SK-N-SH treated with all-trans-retinoic acid at 6 μM for 48 hours (cell line): ENCODE measurements at regions not wholly inside any gene's neighbourhood (a gene's known extent, or its start where the extent isn't known, plus 50 kb on each side); places are given as distances from the start of the nearest gene placed in this dataset.

ENCODE experiments used
- ATAC-seq: fragments of 200-7000 bp; cut with Tn5 transposase; 3 replicates; pipeline ENCODE4 v1.9.1; 2020; ENCODE audit warnings: mild to moderate bottlenecking, moderate library complexity
- BACH2 ChIP-seq: fragments of 250-450 bp; sonication (Bioruptor Pico); IDR thresholded peaks from 2 replicates; pipeline ENCODE4 v1.9.0; 2021; ENCODE audit warnings: mild to moderate bottlenecking, borderline replicate concordance
- GLIS3 ChIP-seq: fragments of 250-450 bp; sonication (Bioruptor Pico); IDR thresholded peaks from 2 replicates; pipeline ENCODE4 v1.5.0; 2020; ENCODE audit warnings: mild to moderate bottlenecking, moderate library complexity
- ISL1 ChIP-seq: fragments of 250-450 bp; sonication (Bioruptor Pico); IDR thresholded peaks from 2 replicates; pipeline ENCODE4 v2.1.2; 2022; ENCODE audit warnings: mild to moderate bottlenecking, moderate library complexity
- PPARA ChIP-seq: fragments of 250-450 bp; sonication (Bioruptor Pico); IDR thresholded peaks from 2 replicates; pipeline ENCODE4 v1.5.0; 2020; ENCODE audit warnings: mild to moderate bottlenecking, borderline replicate concordance
- RARB ChIP-seq: fragments of 250-450 bp; sonication (Bioruptor Pico); IDR thresholded peaks from 2 replicates; pipeline ENCODE4 v1.8.0; 2021; ENCODE audit warnings: mild to moderate bottlenecking, moderate library complexity
- TCF4 ChIP-seq: fragments of 250-450 bp; sonication (Bioruptor Pico); IDR thresholded peaks from 2 replicates; pipeline ENCODE4 v1.8.0; 2021; ENCODE audit warnings: mild to moderate bottlenecking, moderate library complexity, borderline replicate concordance
- TOX ChIP-seq: fragments of 250-450 bp; sonication (Bioruptor Pico); IDR thresholded peaks from 2 replicates; pipeline ENCODE4 v1.8.0; 2021; ENCODE audit warnings: mild to moderate bottlenecking, moderate library complexity, borderline replicate concordance
- ZFP3 ChIP-seq: fragments of 250-450 bp; sonication (Bioruptor Pico); IDR thresholded peaks from 2 replicates; pipeline ENCODE4 v1.5.0; 2020; ENCODE audit warnings: mild to moderate bottlenecking, moderate library complexity
- ZFP30 ChIP-seq: fragments of 450-650 bp; formaldehyde crosslinking; IDR thresholded peaks from 2 replicates; pipeline ENCODE4 v1.5.0; 2022; ENCODE audit warnings: mild to moderate bottlenecking, moderate library complexity
- ZNF565 ChIP-seq: fragments of 450-650 bp; formaldehyde crosslinking; conservative IDR thresholded peaks from 2 replicates; pipeline ENCODE4 v1.5.0; 2020; ENCODE audit warnings: low read depth, mild to moderate bottlenecking, moderate library complexity
- ZNF8 ChIP-seq: fragments of 450-650 bp; formaldehyde crosslinking; IDR thresholded peaks from 2 replicates; pipeline ENCODE4 v1.5.0; 2020; ENCODE audit warnings: mild to moderate bottlenecking, moderate library complexity
- TF ChIP-seq, protein P1 (sequence below): fragments of 250-450 bp; sonication (Bioruptor Pico); IDR thresholded peaks from 2 replicates; pipeline ENCODE4 v1.5.0; 2020; ENCODE audit warnings: mild to moderate bottlenecking, moderate library complexity
- TF ChIP-seq, protein P2 (sequence below): fragments of 250-450 bp; sonication (Bioruptor Pico); IDR thresholded peaks from 2 replicates; pipeline ENCODE4 v1.8.0; 2021; ENCODE audit warnings: low read depth, mild to moderate bottlenecking, moderate library complexity, borderline replicate concordance
- TF ChIP-seq, protein P3 (sequence below): fragments of 250-450 bp; sonication (Bioruptor Pico); IDR thresholded peaks from 2 replicates; pipeline ENCODE4 v1.5.1; 2020; ENCODE audit warnings: low read depth, mild to moderate bottlenecking, moderate library complexity
- TF ChIP-seq, protein P4 (sequence below): fragments of 250-450 bp; sonication (Bioruptor Pico); IDR thresholded peaks from 2 replicates; pipeline ENCODE4 v1.5.1; 2021; ENCODE audit warnings: mild to moderate bottlenecking, moderate library complexity
- TF ChIP-seq, protein P5 (sequence below): fragments of 250-450 bp; sonication (Bioruptor Pico); IDR thresholded peaks from 2 replicates; pipeline ENCODE4 v1.8.0; 2020; ENCODE audit warnings: mild to moderate bottlenecking, moderate library complexity, borderline replicate concordance

DNA sequence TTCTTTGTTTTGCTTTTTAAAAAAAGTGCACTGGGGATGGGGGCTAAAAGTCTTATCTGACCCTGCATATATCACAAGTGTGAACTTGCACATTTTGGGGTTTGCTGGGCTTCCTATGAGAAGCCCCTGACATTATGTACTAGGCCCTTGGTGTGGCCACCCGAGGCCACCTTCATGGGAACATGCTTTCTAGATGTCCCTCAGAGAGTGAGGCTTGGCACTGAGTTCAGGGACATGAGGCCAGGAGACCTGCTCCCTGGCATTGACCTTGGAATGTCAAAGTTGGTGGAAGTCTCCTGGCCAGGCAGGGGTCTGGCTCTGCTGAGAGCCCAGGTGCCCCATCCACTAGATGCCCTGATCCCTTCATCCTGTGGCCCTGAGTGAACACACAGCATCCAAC, 536.2 kb downstream of the TCERG1L start (continued):
- TF ChIP-seq, protein P1, sequence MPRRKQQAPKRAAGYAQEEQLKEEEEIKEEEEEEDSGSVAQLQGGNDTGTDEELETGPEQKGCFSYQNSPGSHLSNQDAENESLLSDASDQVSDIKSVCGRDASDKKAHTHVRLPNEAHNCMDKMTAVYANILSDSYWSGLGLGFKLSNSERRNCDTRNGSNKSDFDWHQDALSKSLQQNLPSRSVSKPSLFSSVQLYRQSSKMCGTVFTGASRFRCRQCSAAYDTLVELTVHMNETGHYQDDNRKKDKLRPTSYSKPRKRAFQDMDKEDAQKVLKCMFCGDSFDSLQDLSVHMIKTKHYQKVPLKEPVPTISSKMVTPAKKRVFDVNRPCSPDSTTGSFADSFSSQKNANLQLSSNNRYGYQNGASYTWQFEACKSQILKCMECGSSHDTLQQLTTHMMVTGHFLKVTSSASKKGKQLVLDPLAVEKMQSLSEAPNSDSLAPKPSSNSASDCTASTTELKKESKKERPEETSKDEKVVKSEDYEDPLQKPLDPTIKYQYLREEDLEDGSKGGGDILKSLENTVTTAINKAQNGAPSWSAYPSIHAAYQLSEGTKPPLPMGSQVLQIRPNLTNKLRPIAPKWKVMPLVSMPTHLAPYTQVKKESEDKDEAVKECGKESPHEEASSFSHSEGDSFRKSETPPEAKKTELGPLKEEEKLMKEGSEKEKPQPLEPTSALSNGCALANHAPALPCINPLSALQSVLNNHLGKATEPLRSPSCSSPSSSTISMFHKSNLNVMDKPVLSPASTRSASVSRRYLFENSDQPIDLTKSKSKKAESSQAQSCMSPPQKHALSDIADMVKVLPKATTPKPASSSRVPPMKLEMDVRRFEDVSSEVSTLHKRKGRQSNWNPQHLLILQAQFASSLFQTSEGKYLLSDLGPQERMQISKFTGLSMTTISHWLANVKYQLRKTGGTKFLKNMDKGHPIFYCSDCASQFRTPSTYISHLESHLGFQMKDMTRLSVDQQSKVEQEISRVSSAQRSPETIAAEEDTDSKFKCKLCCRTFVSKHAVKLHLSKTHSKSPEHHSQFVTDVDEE, result no peak
- TF ChIP-seq ZFP30 (CRISPR knock-in tag) (no peak), GLIS3 (CRISPR knock-in tag) (no peak), RARB (CRISPR knock-in tag) (no peak)
- TF ChIP-seq, protein P2, sequence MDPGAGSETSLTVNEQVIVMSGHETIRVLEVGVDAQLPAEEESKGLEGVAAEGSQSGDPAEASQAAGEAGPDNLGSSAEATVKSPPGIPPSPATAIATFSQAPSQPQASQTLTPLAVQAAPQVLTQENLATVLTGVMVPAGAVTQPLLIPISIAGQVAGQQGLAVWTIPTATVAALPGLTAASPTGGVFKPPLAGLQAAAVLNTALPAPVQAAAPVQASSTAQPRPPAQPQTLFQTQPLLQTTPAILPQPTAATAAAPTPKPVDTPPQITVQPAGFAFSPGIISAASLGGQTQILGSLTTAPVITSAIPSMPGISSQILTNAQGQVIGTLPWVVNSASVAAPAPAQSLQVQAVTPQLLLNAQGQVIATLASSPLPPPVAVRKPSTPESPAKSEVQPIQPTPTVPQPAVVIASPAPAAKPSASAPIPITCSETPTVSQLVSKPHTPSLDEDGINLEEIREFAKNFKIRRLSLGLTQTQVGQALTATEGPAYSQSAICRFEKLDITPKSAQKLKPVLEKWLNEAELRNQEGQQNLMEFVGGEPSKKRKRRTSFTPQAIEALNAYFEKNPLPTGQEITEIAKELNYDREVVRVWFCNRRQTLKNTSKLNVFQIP (CRISPR knock-in tag), result no peak

DNA sequence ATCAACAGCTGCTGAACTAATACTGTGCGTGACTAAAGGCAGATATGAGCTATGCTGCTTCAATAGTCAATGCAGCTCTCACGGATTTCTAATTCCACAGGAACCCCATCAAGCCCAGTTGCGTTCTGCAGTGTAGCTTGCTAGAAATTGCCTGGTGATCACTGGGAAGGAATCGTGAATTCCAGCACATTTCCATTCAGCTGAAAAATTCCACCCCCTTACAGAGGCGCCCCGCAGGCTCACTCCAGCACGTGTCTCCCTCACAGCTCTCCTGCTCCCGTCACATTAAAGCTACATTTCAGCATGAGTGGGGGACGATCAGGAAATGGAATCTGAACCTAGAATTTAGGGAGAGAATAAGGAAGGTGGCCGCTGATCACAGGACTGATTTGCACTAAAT, 534.8 kb downstream of the TCERG1L start:
- ATAC-seq, result no peak
- TF ChIP-seq BACH2 (CRISPR knock-in tag), result no peak
- TF ChIP-seq ZNF8 (CRISPR knock-in tag), result no peak
- no peak for TF ChIP-seq TCF4 (CRISPR knock-in tag)
- TF ChIP-seq ISL1 (CRISPR knock-in tag), result no peak
- TF ChIP-seq, protein P3, sequence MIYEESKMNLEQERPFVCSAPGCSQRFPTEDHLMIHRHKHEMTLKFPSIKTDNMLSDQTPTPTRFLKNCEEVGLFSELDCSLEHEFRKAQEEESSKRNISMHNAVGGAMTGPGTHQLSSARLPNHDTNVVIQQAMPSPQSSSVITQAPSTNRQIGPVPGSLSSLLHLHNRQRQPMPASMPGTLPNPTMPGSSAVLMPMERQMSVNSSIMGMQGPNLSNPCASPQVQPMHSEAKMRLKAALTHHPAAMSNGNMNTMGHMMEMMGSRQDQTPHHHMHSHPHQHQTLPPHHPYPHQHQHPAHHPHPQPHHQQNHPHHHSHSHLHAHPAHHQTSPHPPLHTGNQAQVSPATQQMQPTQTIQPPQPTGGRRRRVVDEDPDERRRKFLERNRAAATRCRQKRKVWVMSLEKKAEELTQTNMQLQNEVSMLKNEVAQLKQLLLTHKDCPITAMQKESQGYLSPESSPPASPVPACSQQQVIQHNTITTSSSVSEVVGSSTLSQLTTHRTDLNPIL (CRISPR knock-in tag), result no peak
- TF ChIP-seq, protein P4, sequence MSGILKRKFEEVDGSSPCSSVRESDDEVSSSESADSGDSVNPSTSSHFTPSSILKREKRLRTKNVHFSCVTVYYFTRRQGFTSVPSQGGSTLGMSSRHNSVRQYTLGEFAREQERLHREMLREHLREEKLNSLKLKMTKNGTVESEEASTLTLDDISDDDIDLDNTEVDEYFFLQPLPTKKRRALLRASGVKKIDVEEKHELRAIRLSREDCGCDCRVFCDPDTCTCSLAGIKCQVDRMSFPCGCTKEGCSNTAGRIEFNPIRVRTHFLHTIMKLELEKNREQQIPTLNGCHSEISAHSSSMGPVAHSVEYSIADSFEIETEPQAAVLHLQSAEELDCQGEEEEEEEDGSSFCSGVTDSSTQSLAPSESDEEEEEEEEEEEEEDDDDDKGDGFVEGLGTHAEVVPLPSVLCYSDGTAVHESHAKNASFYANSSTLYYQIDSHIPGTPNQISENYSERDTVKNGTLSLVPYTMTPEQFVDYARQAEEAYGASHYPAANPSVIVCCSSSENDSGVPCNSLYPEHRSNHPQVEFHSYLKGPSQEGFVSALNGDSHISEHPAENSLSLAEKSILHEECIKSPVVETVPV (CRISPR knock-in tag), result no peak
- no peak for TF ChIP-seq ZFP30 (CRISPR knock-in tag)
- no peak for TF ChIP-seq TOX
- TF ChIP-seq ZFP3, result no peak
- no peak for TF ChIP-seq PPARA
- no peak for TF ChIP-seq ZNF565 (CRISPR knock-in tag)
- TF ChIP-seq, protein P1, result no peak

DNA sequence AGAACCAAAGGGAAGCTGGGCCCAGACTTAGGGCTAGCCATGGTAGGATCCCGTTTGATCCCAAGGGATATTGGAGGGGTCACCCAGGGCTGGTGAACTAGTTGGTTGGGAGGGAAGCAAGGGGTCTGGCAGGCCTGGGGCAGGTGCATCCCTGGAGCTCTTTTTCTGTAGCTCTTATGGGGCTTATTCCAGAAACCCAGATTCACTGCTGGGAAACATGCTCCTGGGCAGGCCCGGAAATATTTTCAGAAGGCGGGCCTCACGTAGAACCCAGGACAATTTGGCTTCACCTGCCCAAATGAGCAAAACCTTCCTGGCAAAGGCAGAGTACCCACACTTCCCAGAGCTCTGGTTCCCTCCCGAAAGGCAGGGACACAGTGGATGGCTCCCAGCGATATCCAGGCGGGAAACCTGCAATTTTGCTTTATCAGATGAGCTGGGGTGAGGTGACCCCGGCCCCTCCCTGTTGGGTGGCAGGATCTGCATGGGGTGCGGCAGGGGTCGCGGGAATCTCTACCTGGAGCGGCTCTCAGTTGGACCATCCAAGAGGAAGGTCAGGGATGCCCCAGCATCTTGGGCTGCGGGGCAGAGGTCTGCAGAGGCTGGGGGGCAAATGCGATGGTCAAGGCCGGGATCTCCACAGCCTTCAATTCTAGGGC, 533.9 kb downstream of the TCERG1L start:
- TF ChIP-seq TOX (no peak), ZFP30 (CRISPR knock-in tag) (no peak), TCF4 (CRISPR knock-in tag) (no peak), PPARA (no peak), ZNF565 (CRISPR knock-in tag) (no peak), RARB (CRISPR knock-in tag) (no peak)
- TF ChIP-seq, protein P5, sequence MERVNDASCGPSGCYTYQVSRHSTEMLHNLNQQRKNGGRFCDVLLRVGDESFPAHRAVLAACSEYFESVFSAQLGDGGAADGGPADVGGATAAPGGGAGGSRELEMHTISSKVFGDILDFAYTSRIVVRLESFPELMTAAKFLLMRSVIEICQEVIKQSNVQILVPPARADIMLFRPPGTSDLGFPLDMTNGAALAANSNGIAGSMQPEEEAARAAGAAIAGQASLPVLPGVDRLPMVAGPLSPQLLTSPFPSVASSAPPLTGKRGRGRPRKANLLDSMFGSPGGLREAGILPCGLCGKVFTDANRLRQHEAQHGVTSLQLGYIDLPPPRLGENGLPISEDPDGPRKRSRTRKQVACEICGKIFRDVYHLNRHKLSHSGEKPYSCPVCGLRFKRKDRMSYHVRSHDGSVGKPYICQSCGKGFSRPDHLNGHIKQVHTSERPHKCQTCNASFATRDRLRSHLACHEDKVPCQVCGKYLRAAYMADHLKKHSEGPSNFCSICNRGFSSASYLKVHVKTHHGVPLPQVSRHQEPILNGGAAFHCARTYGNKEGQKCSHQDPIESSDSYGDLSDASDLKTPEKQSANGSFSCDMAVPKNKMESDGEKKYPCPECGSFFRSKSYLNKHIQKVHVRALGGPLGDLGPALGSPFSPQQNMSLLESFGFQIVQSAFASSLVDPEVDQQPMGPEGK (CRISPR knock-in tag), result no peak
- TF ChIP-seq, protein P3 (CRISPR knock-in tag), result no peak
- TF ChIP-seq, protein P2 (CRISPR knock-in tag), result no peak
- no peak for ATAC-seq
